ENCODE measurements at regions not wholly inside any gene's neighbourhood (a gene's known extent, or its start where the extent isn't known, plus 50 kb on each side); places are given as distances from the start of the nearest gene placed in this dataset.

DNA sequence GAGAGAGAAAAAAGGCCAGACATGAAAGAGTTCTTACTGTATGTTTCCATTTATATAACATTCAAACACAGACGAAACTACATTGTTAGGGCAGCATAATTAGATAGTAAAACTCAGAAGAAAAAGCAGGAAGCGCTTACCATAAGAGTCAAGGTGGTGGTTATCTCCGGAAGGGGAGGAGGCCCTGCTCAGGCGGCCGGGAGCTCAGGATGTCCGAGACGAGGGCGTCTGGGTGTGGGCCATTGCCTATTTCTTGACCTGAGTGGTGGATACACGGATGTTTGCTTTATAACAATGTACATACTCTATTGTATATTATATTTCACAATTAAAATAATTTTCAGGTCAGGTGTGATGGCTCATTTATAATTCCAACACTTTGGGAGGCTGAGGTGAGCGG is 80.9 kb upstream of the COL5A1 start:
- Histone ChIP-seq H3K9me3 (no peaks in the 10 kb centered on the region), H3K27me3 (no peaks in the 10 kb centered on the region), H3K4me3 (no peak overlapping the region), H3K4me1 (no peaks in the 10 kb centered on the region), H3K36me3 (no peaks in the 10 kb centered on the region), H3K27ac (no peak overlapping the region)
- intact Hi-C loops (cut with DNase I) = no loop called here
- ATAC-seq (no peak), FAIRE-seq (no peak), DNase-seq (peak in 1 of 6 donors; percentile 21)
- 38 to 52% methylated on average over 10 of the region's 10 CpGs for WGBS, 2 donors
- TF ChIP-seq, protein P1, sequence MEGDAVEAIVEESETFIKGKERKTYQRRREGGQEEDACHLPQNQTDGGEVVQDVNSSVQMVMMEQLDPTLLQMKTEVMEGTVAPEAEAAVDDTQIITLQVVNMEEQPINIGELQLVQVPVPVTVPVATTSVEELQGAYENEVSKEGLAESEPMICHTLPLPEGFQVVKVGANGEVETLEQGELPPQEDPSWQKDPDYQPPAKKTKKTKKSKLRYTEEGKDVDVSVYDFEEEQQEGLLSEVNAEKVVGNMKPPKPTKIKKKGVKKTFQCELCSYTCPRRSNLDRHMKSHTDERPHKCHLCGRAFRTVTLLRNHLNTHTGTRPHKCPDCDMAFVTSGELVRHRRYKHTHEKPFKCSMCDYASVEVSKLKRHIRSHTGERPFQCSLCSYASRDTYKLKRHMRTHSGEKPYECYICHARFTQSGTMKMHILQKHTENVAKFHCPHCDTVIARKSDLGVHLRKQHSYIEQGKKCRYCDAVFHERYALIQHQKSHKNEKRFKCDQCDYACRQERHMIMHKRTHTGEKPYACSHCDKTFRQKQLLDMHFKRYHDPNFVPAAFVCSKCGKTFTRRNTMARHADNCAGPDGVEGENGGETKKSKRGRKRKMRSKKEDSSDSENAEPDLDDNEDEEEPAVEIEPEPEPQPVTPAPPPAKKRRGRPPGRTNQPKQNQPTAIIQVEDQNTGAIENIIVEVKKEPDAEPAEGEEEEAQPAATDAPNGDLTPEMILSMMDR (IDR thresholded peaks at IDR 0.05) = no peak

DNA sequence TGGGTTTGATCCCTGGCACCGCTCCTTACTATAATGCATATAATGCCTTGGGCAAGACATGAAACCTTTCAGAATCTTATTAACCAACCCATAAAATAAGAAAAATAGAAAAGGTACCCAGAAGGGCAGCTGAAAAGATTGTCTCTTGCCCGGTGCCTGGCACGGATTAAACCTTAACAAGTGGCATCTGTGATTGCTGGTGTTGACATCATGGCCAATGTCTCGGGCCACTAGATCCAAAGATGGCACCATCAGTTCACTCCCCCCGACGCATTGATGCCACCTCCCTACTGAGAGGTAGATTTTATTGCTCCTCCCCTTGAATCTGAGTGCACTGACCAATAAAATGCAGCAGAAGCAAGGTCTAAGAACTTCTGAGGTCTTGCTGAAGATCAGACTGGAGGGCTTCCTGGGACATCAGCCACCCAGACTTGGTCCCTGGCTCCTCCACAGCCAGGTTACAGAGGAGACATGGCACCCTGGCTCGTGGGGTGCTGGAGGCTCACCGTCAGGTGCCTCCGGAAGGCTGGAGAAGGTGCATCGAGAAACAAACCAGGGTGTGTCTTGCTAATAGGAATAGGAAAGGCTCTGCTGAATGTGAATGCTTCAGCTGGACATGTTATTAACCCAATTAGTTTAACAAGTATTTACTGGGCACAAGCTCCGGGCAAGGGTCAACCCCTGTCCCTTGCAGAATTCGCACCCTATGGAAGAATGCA is 80.0 kb upstream of the COL5A1 start:
- DNase-seq = peak in 1 of 6 donors; percentile 23
- intact Hi-C loops (cut with DNase I) = no loop called here
- Histone ChIP-seq H3K4me3 (no peak overlapping the region), H3K9me3 (no peaks in the 10 kb centered on the region), H3K36me3 (no peaks in the 10 kb centered on the region), H3K27ac (no peak overlapping the region), H3K4me1 (no peaks in the 10 kb centered on the region), H3K27me3 (no peaks in the 10 kb centered on the region)
- TF ChIP-seq, protein P1 (IDR thresholded peaks at IDR 0.05) = no peak
- no peak for ATAC-seq
- FAIRE-seq = no peak
- WGBS, 2 donors = 60 to 73% methylated on average over 12 of the region's 12 CpGs

DNA sequence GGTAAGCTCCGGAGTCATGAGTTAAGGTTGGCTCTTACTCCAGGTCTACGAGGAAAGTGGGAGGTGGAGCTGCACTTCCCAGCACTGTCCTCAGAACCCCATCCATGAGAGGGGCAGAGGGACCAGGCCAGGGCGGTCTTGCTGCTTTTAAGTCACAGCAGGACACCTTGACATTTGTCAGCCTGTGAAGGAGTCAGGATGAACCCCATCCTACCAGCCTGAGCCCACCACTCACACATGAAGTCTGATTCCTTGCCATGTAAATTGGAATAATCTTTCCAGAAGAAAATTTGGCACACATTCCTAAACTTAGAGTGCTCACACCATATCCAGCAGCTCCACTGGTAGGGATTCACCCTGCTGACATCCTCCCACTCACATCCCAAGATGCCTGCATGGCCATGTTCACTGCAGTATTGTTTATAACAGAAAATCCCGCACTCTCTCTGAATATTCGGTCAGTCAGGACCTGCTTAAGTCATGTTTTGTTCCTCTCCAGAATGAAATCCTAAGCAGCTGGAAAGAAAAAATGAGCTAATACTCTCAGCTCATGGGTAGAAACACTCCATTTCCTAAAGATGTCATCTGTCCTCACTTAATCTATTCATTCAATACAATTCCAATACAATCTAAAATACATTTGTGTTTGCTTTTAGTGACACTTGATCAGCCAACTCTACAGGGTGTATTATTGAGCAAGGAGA is 79.3 kb upstream of the COL5A1 start:
- intact Hi-C loops (cut with DNase I) = no loop called here
- Histone ChIP-seq H3K9me3 (no peaks in the 10 kb centered on the region), H3K27ac (no peak overlapping the region), H3K27me3 (no peaks in the 10 kb centered on the region), H3K4me1 (no peaks in the 10 kb centered on the region), H3K36me3 (no peaks in the 10 kb centered on the region), H3K4me3 (no peak overlapping the region)
- DNase-seq (no peak), FAIRE-seq (no peak), ATAC-seq (no peak)
- TF ChIP-seq, protein P1 (IDR thresholded peaks at IDR 0.05) = no peak
- 66 to 75% methylated on average over 5 of the region's 5 CpGs for WGBS, 2 donors

DNA sequence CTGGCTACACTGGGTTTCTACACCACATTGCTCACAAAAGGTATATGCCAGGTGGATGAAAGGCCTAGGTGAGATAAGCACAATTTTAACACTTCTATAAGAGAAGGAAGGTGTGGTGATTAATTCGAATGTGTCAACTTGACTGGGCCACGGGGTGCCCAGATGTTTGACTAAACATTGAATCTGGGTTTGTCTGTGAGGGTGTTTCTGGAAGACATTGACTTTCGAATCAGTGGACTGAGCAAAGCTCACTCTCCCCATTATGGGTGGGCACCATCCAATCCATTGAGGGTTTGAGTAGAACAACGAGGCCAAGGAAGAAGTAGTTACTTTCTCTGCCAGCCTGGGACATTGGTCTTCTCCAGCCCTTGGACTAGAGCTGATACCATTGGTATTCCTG is 78.2 kb upstream of the COL5A1 start:
- H3K4me3 ChIP-seq = no peak overlapping the region
- ATAC-seq (no peak), FAIRE-seq (no peak), DNase-seq (no peak)
- no peak overlapping the region for H3K27ac ChIP-seq
- no peaks in the 10 kb centered on the region for H3K27me3 ChIP-seq
- H3K36me3 ChIP-seq = no peaks in the 10 kb centered on the region
- TF ChIP-seq, protein P1 (IDR thresholded peaks at IDR 0.05) = no peak
- no peaks in the 10 kb centered on the region for H3K4me1 ChIP-seq
- no peaks in the 10 kb centered on the region for H3K9me3 ChIP-seq
- WGBS, 2 donors = 59 to 66% methylated on average over 4 of the region's 4 CpGs
- intact Hi-C loops (cut with DNase I) = no loop called here

All from pancreas (tissue), 10 donors.